Endothelial cell of umbilical vein (primary cell): ENCODE measurements at regions not wholly inside any gene's neighbourhood (a gene's known extent, or its start where the extent isn't known, plus 50 kb on each side); places are given as distances from the start of the nearest gene placed in this dataset.

ENCODE experiments used
- CTCF ChIP-seq, 2 donors: IDR thresholded peaks; 1 replicate in 1 of 2; 2 replicates in 1 of 2; pipeline ENCODE4 v1.5.1; 2011; ENCODE audit warnings: low read length in 2 of 2, mild to moderate bottlenecking in 2 of 2, moderate library complexity in 2 of 2, control low read depth in 1 of 2, inconsistent platforms in 1 of 2, low read depth in 1 of 2; ENCODE audit not compliant: insufficient read depth in 1 of 2; ENCODE audit errors: extremely low read depth in 1 of 2
- EZH2 ChIP-seq: IDR thresholded peaks from 2 replicates; pipeline ENCODE4 v1.6.1; 2012; ENCODE audit warnings: borderline replicate concordance, low read depth, mild to moderate bottlenecking, moderate library complexity, low read length, inconsistent platforms; ENCODE audit not compliant: severe bottlenecking
- GATA2 ChIP-seq: IDR thresholded peaks from 2 replicates; pipeline ENCODE4 v1.7.0; 2011; ENCODE audit warnings: low read depth, mild to moderate bottlenecking, moderate library complexity, mixed read lengths, low read length; ENCODE audit not compliant: insufficient read length, insufficient read depth
- MAX ChIP-seq: IDR thresholded peaks from 2 replicates; pipeline ENCODE4 v1.6.1; 2011; ENCODE audit not compliant: insufficient read depth, insufficient read length
- MYC ChIP-seq: IDR thresholded peaks from one replicate; pipeline ENCODE4 v1.6.1; 2011; ENCODE audit warnings: mild to moderate bottlenecking, low read depth, low read length
- POLR2A ChIP-seq: IDR thresholded peaks from 2 replicates; pipeline ENCODE4 v1.6.1; 2012; ENCODE audit warnings: low read depth, mild to moderate bottlenecking, control low read depth, low read length

GRCh38 chr2:120566331-120567035, 169.2 kb upstream of the GLI2 start:
- TF ChIP-seq CTCF (IDR thresholded peaks at IDR 0.05; ENCODE audit: extremely low read depth in 1 of 2, insufficient read depth in 1 of 2, low read depth in 1 of 2, low read length in 2 of 2) (no peak), POLR2A (no peak), GATA2 (no peak), EZH2 (no peak), MAX (no peak), MYC (no peak)
